Stromal cell of bone marrow (primary cell): ENCODE measurements at regions not wholly inside any gene's neighbourhood (a gene's known extent, or its start where the extent isn't known, plus 50 kb on each side); places are given as distances from the start of the nearest gene placed in this dataset.

Experiments
- DNase-seq: peaks from one replicate; pipeline ENCODE4 v3.0.0-alpha.2; 2012; ENCODE audit warnings: low read depth

- no peak for DNase-seq
Observed at GRCh38 chr5:2441495-2442180, 309.8 kb downstream of the IRX2 start.

- DNase-seq: no peak
Observed at GRCh38 chr5:2439608-2440007, 311.9 kb downstream of the IRX2 start.

GRCh38 chr5:2433086-2433485, 318.4 kb downstream of the IRX2 start:
- DNase-seq: no peak

- no peak for DNase-seq
Observed at GRCh38 chr5:2432076-2432920, 319.2 kb downstream of the IRX2 start.

- DNase-seq: no peak
Observed at GRCh38 chr5:2430606-2431005, 320.9 kb downstream of the IRX2 start.

- DNase-seq: no peak
Observed at GRCh38 chr5:2427983-2428382, 323.5 kb downstream of the IRX2 start.

GRCh38 chr5:2423634-2424033, 327.8 kb downstream of the IRX2 start:
- no peak for DNase-seq

- no peak for DNase-seq
Observed at GRCh38 chr5:2417301-2417700, 334.2 kb downstream of the IRX2 start.

GRCh38 chr5:2415678-2416077, 335.8 kb downstream of the IRX2 start:
- DNase-seq: no peak

- DNase-seq: no peak
Observed at GRCh38 chr5:2410451-2410850, 341.0 kb downstream of the IRX2 start.

GRCh38 chr5:2403296-2403695, 348.2 kb downstream of the IRX2 start:
- no peak for DNase-seq

- DNase-seq: no peak
Observed at GRCh38 chr5:2399804-2400203, 351.7 kb downstream of the IRX2 start.

GRCh38 chr5:2399096-2399495, 352.4 kb downstream of the IRX2 start:
- DNase-seq: no peak

GRCh38 chr5:2393556-2393955, 357.9 kb downstream of the IRX2 start:
- DNase-seq: no peak

GRCh38 chr5:2391566-2391965, 359.9 kb downstream of the IRX2 start:
- no peak for DNase-seq

GRCh38 chr5:2391021-2391420, 360.5 kb downstream of the IRX2 start:
- no peak for DNase-seq

- DNase-seq: no peak
Observed at GRCh38 chr5:2388571-2388970, 362.9 kb downstream of the IRX2 start.

GRCh38 chr5:2387634-2388325, 363.7 kb downstream of the IRX2 start:
- no peak for DNase-seq

- no peak for DNase-seq
Observed at GRCh38 chr5:2387250-2387633, 364.2 kb downstream of the IRX2 start.

GRCh38 chr5:2385818-2386217, 365.7 kb downstream of the IRX2 start:
- no peak for DNase-seq

- DNase-seq: no peak
Observed at GRCh38 chr5:2383698-2384065, 367.8 kb downstream of the IRX2 start.

GRCh38 chr5:2382776-2383697, 368.4 kb downstream of the IRX2 start:
- no peak for DNase-seq
